OCI-LY7 (cell line): ENCODE measurements at regions not wholly inside any gene's neighbourhood (a gene's known extent, or its start where the extent isn't known, plus 50 kb on each side); places are given as distances from the start of the nearest gene placed in this dataset.

ENCODE experiments used
- BruUV-seq: library from RNA; stranded (reverse); fragments of 400-500 nt; replicated peaks from 2 replicates; lab custom pipeline; 2021; lab: Mats Ljungman, UMichigan
- CTCF ChIA-PET: fragments of 300-600 bp; sonication (Branson Sonifier 250); formaldehyde crosslinking; loops from one replicate; lab custom pipeline; 2022; ENCODE audit warnings: antibody characterized with exemption; ENCODE audit not compliant: unreplicated experiment; lab: Charles Lee
- POLR2A ChIA-PET: fragments of 300-600 bp; sonication (Branson Sonifier 250); formaldehyde crosslinking; loops from one replicate; lab custom pipeline; 2022; ENCODE audit warnings: antibody characterized with exemption; lab: Charles Lee
- DNase-seq: peaks from one replicate; pipeline ENCODE4 v3.0.0-alpha.2; 2015; ENCODE audit warnings: low spot score
- H2AFZ ChIP-seq: fragments of 200-600 bp; sonication (generic), shearing (Covaris generic); 2 replicates; pipeline ENCODE4 v1.6.1; 2014; ENCODE audit warnings: mild to moderate bottlenecking, antibody characterized with exemption, low read length, moderate library complexity
- H3K27ac ChIP-seq: fragments of 200-600 bp; sonication (generic); 2 replicates; pipeline ENCODE4 v1.5.1; 2014; ENCODE audit warnings: mixed run types, low read depth, mild to moderate bottlenecking, moderate library complexity, low read length, inconsistent platforms; ENCODE audit not compliant: poor library complexity, severe bottlenecking
- H3K36me3 ChIP-seq: fragments of 200-600 bp; sonication (generic); 2 replicates; pipeline ENCODE4 v1.6.1; 2014; ENCODE audit warnings: mild to moderate bottlenecking, antibody characterized with exemption, low read length, moderate library complexity, mixed read lengths; ENCODE audit not compliant: insufficient read depth
- H3K4me1 ChIP-seq: fragments of 200-600 bp; sonication (generic); 2 replicates; pipeline ENCODE4 v1.5.1; 2014; ENCODE audit warnings: mild to moderate bottlenecking, low read length; ENCODE audit not compliant: insufficient read depth, poor library complexity, severe bottlenecking
- H3K4me2 ChIP-seq: fragments of 200-600 bp; sonication (generic); 2 replicates; pipeline ENCODE4 v1.6.1; 2014; ENCODE audit warnings: mild to moderate bottlenecking, low read length
- H3K4me3 ChIP-seq: fragments of 200-600 bp; sonication (generic); 2 replicates; pipeline ENCODE4 v1.5.1; 2014; ENCODE audit warnings: mild to moderate bottlenecking, low read depth, low read length; ENCODE audit not compliant: poor library complexity, severe bottlenecking
- H3K79me2 ChIP-seq: fragments of 200-600 bp; sonication (generic); 2 replicates; pipeline ENCODE4 v1.6.1; 2016; ENCODE audit warnings: low read depth, mild to moderate bottlenecking, low read length, moderate library complexity, mixed read lengths; ENCODE audit not compliant: insufficient read depth
- H3K9me2 ChIP-seq: fragments of 200-600 bp; sonication (generic); 2 replicates; pipeline ENCODE4 v1.6.1; 2016; ENCODE audit warnings: mild to moderate bottlenecking, low read length, mixed read lengths; ENCODE audit not compliant: insufficient read depth
- H3K9me3 ChIP-seq: fragments of 200-600 bp; sonication (generic); 2 replicates; pipeline ENCODE4 v1.6.1; 2014; ENCODE audit warnings: mild to moderate bottlenecking, mixed run types, low read length, mixed read lengths
- H4K20me1 ChIP-seq: fragments of 200-600 bp; sonication (generic); 2 replicates; pipeline ENCODE4 v1.6.1; 2014; ENCODE audit warnings: mild to moderate bottlenecking, antibody characterized with exemption, low read length, moderate library complexity, mixed read lengths; ENCODE audit not compliant: insufficient read depth
- CTCF ChIP-seq: fragments of 200-600 bp; sonication (generic); conservative IDR thresholded peaks from 2 replicates; pipeline ENCODE4 v1.5.1; 2014; ENCODE audit warnings: mild to moderate bottlenecking, antibody characterized with exemption, low read length, moderate library complexity, mixed read lengths
- EZH2phosphoT487 ChIP-seq: fragments of 200-600 bp; sonication (generic); IDR thresholded peaks from 2 replicates; pipeline ENCODE4 v1.6.1; 2018; ENCODE audit warnings: low read depth, borderline replicate concordance, mild to moderate bottlenecking, mixed run types, antibody characterized with exemption, low read length, moderate library complexity, mixed read lengths
- intact Hi-C: fragments of 100-400 bp; cut with micrococcal nuclease; formaldehyde crosslinking; loops from one replicate; pipeline ENCODE4 v1.10.0; 2022; ENCODE audit not compliant: unreplicated experiment

GRCh38 chr14:57013987-57014386 lies 203.7 kb upstream of the OTX2 start:
- no peak overlapping the region for H3K27ac ChIP-seq
- peaks cover 4% of the 10 kb centered on the region; the same call in 1 of the 2 replicates for H3K9me3 ChIP-seq
- H2AFZ ChIP-seq, result no peak overlapping the region
- TF ChIP-seq EZH2phosphoT487, result no peak
- TF ChIP-seq CTCF, result no peak
- POLR2A ChIA-PET, result interaction anchor here (0.6 kb wide), 1 partner anchor 74 kb away, joined by 3 read pairs; no protein-coding TSS in a partner anchor
- H4K20me1 ChIP-seq, result no peaks in the 10 kb centered on the region
- H3K4me3 ChIP-seq, result no peak overlapping the region
- no peak overlapping the region for H3K4me2 ChIP-seq
- H3K9me2 ChIP-seq, result no peaks in the 10 kb centered on the region
- no peaks in the 10 kb centered on the region for H3K79me2 ChIP-seq
- DNase-seq, result no peak
- no peaks in the 10 kb centered on the region for H3K36me3 ChIP-seq
- BruUV-seq, result no TSS peak
- H3K4me1 ChIP-seq, result no peaks in the 10 kb centered on the region
- CTCF ChIA-PET, result no interaction called here
- intact Hi-C loops, result no loop called here

GRCh38 chr14:57009585-57010515 lies 199.6 kb upstream of the OTX2 start:
- H3K36me3 ChIP-seq, result no peaks in the 10 kb centered on the region
- TF ChIP-seq CTCF, result no peak
- TF ChIP-seq EZH2phosphoT487, result no peak
- H3K4me1 ChIP-seq, result no peaks in the 10 kb centered on the region
- no peak for DNase-seq
- H3K27ac ChIP-seq, result no peak overlapping the region
- intact Hi-C loops, result no loop called here
- no peaks in the 10 kb centered on the region for H3K9me2 ChIP-seq
- BruUV-seq, result no TSS peak
- no peak overlapping the region for H2AFZ ChIP-seq
- H3K4me3 ChIP-seq, result no peak overlapping the region
- ChIA-PET POLR2A (no interaction called here), CTCF (no interaction called here)
- H3K9me3 ChIP-seq, result peaks cover 4% of the 10 kb centered on the region; the same call in 1 of the 2 replicates
- H3K4me2 ChIP-seq, result no peak overlapping the region
- H3K79me2 ChIP-seq, result no peaks in the 10 kb centered on the region
- no peaks in the 10 kb centered on the region for H4K20me1 ChIP-seq

- H3K4me3 ChIP-seq, result no peak overlapping the region
- H3K9me2 ChIP-seq, result no peaks in the 10 kb centered on the region
- BruUV-seq, result no TSS peak
- intact Hi-C loops, result no loop called here
- no peak overlapping the region for H3K4me2 ChIP-seq
- H3K36me3 ChIP-seq, result no peaks in the 10 kb centered on the region
- no peak overlapping the region for H2AFZ ChIP-seq
- no peaks in the 10 kb centered on the region for H3K4me1 ChIP-seq
- CTCF ChIA-PET, result no interaction called here
- peaks cover 4% of the 10 kb centered on the region; the same call in 1 of the 2 replicates for H3K9me3 ChIP-seq
- no peaks in the 10 kb centered on the region for H3K79me2 ChIP-seq
- no peak overlapping the region for H3K27ac ChIP-seq
- TF ChIP-seq CTCF, result no peak
- TF ChIP-seq EZH2phosphoT487, result no peak
- H4K20me1 ChIP-seq, result no peaks in the 10 kb centered on the region
- DNase-seq, result no peak
- POLR2A ChIA-PET, result interaction anchor here (0.6 to 0.7 kb wide), 2 partner anchors 57 to 411 kb away, joined by 4 to 5 read pairs; no protein-coding TSS in a partner anchor
Observed at GRCh38 chr14:57008534-57008933, 198.3 kb upstream of the OTX2 start.
